Gastroesophageal sphincter (tissue), 4 donors: ENCODE measurements at regions not wholly inside any gene's neighbourhood (a gene's known extent, or its start where the extent isn't known, plus 50 kb on each side); places are given as distances from the start of the nearest gene placed in this dataset.

Experiments used
- ATAC-seq: fragments of 150-250 bp; one replicate; pipeline ENCODE4 v1.9.1; 2016; ENCODE audit warnings: mild to moderate bottlenecking, moderate library complexity
- H3K27ac ChIP-seq, 4 donors: fragments of 200-600 bp; sonication (generic) in 3 of 4; 1 replicate in 3 of 4; 2 replicates in 1 of 4; pipeline ENCODE4 v1.5.1; 2016 to 2019
- H3K27me3 ChIP-seq: fragments of 200-600 bp; sonication (generic); one replicate; pipeline ENCODE4 v1.5.1; 2019
- H3K36me3 ChIP-seq, 2 donors: fragments of 200-600 bp; sonication (generic); one replicate each; pipeline ENCODE4 v1.5.1; 2019; ENCODE audit warnings: control low read depth in 1 of 2
- H3K4me1 ChIP-seq, 3 donors: fragments of 200-600 bp; sonication (generic); 1 replicate in 2 of 3; 2 replicates in 1 of 3; pipeline ENCODE4 v1.5.1; 2016 to 2019; ENCODE audit warnings: control low read depth in 2 of 3
- H3K4me3 ChIP-seq, 2 donors: fragments of 200-600 bp; sonication (generic); one replicate each; pipeline ENCODE4 v1.5.1; 2019; ENCODE audit warnings: mild to moderate bottlenecking in 1 of 2, moderate library complexity in 1 of 2
- H3K9me3 ChIP-seq, 3 donors: fragments of 200-600 bp; sonication (generic); one replicate each; pipeline ENCODE4 v1.5.1; 2017 to 2019; ENCODE audit warnings: control low read depth in 2 of 3
- CTCF ChIP-seq, 4 experiments: fragments of 200-600 bp in 2 of 4; fragments of 450-650 bp in 2 of 4; sonication (generic) in 1 of 4; IDR thresholded peaks; one replicate each; pipeline ENCODE4 v1.5.1; 2017 to 2019; ENCODE audit warnings: antibody characterized with exemption in 4 of 4, mild to moderate bottlenecking in 2 of 4, moderate library complexity in 2 of 4
- EP300 ChIP-seq: sonication (generic); formaldehyde crosslinking; IDR thresholded peaks from one replicate; pipeline ENCODE4 v1.6.1; 2017; ENCODE audit warnings: antibody characterized with exemption, mild to moderate bottlenecking
- POLR2A ChIP-seq, 2 donors: fragments of 450-650 bp; IDR thresholded peaks; one replicate each; pipeline ENCODE4 v1.6.1; 2017; ENCODE audit warnings: antibody characterized with exemption in 2 of 2, mild to moderate bottlenecking in 2 of 2, moderate library complexity in 1 of 2
- POLR2AphosphoS5 ChIP-seq: sonication (generic); formaldehyde crosslinking; IDR thresholded peaks from one replicate; pipeline ENCODE4 v1.6.1; 2017; ENCODE audit warnings: antibody characterized with exemption
- WGBS, 2 donors: methylation state at CpG; one replicate each; pipeline ENCODE4 v1.1.5; 2018; ENCODE audit warnings: low coverage in 1 of 2; 5-methylcytosine and 5-hydroxymethylcytosine counted together

- H3K27me3 ChIP-seq = no peaks in the 10 kb centered on the region
These were observed 720.8 kb upstream of the FLRT2 start for GRCh38 chr14:84809158-84809557.

GRCh38 chr14:84814391-84814790, 715.6 kb upstream of the FLRT2 start:
- Histone ChIP-seq H3K36me3 (no peaks in the 10 kb centered on the region), H3K27me3 (no peaks in the 10 kb centered on the region), H3K27ac (no peak overlapping the region), H3K4me3 (no peak overlapping the region), H3K9me3 (no peaks in the 10 kb centered on the region), H3K4me1 (no peaks in the 10 kb centered on the region)
- WGBS, 2 donors = 100% methylated on average over 1 of the region's 1 CpG; no CpG with 5 or more reads in 1 of the 2 donors
- TF ChIP-seq CTCF (IDR thresholded peaks at IDR 0.05) = no peak
- TF ChIP-seq POLR2AphosphoS5 = no peak
- no peak for TF ChIP-seq EP300
- TF ChIP-seq POLR2A (IDR thresholded peaks at IDR 0.05) = no peak
- ATAC-seq = no peak

More at GRCh38 chr14:84809158-84809557, 720.8 kb upstream of the FLRT2 start:
- Histone ChIP-seq H3K36me3 (no peaks in the 10 kb centered on the region), H3K9me3 (no peaks in the 10 kb centered on the region), H3K4me3 (no peak overlapping the region), H3K27ac (no peak overlapping the region), H3K4me1 (peaks cover 0 to 8% (median 0%) of the 10 kb centered on the region in 3 donors)
- no peak for ATAC-seq
- 39 to 64% methylated on average over 2 of the region's 2 CpGs for WGBS, 2 donors
- no peak for TF ChIP-seq POLR2AphosphoS5

- no peak overlapping the region for H3K4me3 ChIP-seq
- no peaks in the 10 kb centered on the region for H3K36me3 ChIP-seq
- ATAC-seq = no peak
- H3K4me1 ChIP-seq = no peaks in the 10 kb centered on the region
- no peak overlapping the region for H3K27ac ChIP-seq
- 80 to 83% methylated on average over 1 to 2 of the region's 2 CpGs for WGBS, 2 donors
- no peak for TF ChIP-seq EP300
- H3K27me3 ChIP-seq = no peaks in the 10 kb centered on the region
- H3K9me3 ChIP-seq = peaks cover 0 to 7% (median 0%) of the 10 kb centered on the region in 3 donors
These were observed 710.4 kb upstream of the FLRT2 start for GRCh38 chr14:84819528-84819927.

- no peaks in the 10 kb centered on the region for H3K27me3 ChIP-seq
- no peaks in the 10 kb centered on the region for H3K4me1 ChIP-seq
- peaks cover 0 to 7% (median 0%) of the 10 kb centered on the region in 3 donors for H3K9me3 ChIP-seq
- H3K36me3 ChIP-seq = no peaks in the 10 kb centered on the region
- TF ChIP-seq POLR2AphosphoS5 = no peak
- TF ChIP-seq POLR2A (IDR thresholded peaks at IDR 0.05) = no peak
- TF ChIP-seq CTCF (IDR thresholded peaks at IDR 0.05) = no peak
- no peak for TF ChIP-seq EP300
- no peak overlapping the region for H3K27ac ChIP-seq
- no peak for ATAC-seq
- no peak overlapping the region for H3K4me3 ChIP-seq
- 85 to 95% methylated on average over 6 to 7 of the region's 8 CpGs for WGBS, 2 donors
These were observed 704.3 kb upstream of the FLRT2 start for GRCh38 chr14:84825481-84826251.

- H3K4me1 ChIP-seq = no peaks in the 10 kb centered on the region
- TF ChIP-seq EP300 (no peak), CTCF (IDR thresholded peaks at IDR 0.05) (no peak), POLR2AphosphoS5 (no peak), POLR2A (IDR thresholded peaks at IDR 0.05) (no peak)
- no peaks in the 10 kb centered on the region for H3K27me3 ChIP-seq
- ATAC-seq = no peak
- no peaks in the 10 kb centered on the region for H3K36me3 ChIP-seq
- no peak overlapping the region for H3K4me3 ChIP-seq
- 45 to 46% methylated on average over 2 of the region's 2 CpGs for WGBS, 2 donors
- H3K27ac ChIP-seq = no peak overlapping the region
- peaks cover 0 to 7% (median 0%) of the 10 kb centered on the region in 3 donors for H3K9me3 ChIP-seq
These were observed 703.6 kb upstream of the FLRT2 start for GRCh38 chr14:84826294-84826693.

- H3K9me3 ChIP-seq = no peaks in the 10 kb centered on the region
- TF ChIP-seq EP300 (no peak), POLR2A (IDR thresholded peaks at IDR 0.05) (no peak), POLR2AphosphoS5 (no peak), CTCF (IDR thresholded peaks at IDR 0.05) (no peak)
- H3K27me3 ChIP-seq = no peaks in the 10 kb centered on the region
- no peak for ATAC-seq
- no peaks in the 10 kb centered on the region for H3K4me1 ChIP-seq
- H3K27ac ChIP-seq = no peak overlapping the region
- no peaks in the 10 kb centered on the region for H3K36me3 ChIP-seq
- H3K4me3 ChIP-seq = no peak overlapping the region
These were observed 679.3 kb upstream of the FLRT2 start for GRCh38 chr14:84850595-84850994.
